ENCODE measurements at regions not wholly inside any gene's neighbourhood (a gene's known extent, or its start where the extent isn't known, plus 50 kb on each side); places are given as distances from the start of the nearest gene placed in this dataset.

DNA sequence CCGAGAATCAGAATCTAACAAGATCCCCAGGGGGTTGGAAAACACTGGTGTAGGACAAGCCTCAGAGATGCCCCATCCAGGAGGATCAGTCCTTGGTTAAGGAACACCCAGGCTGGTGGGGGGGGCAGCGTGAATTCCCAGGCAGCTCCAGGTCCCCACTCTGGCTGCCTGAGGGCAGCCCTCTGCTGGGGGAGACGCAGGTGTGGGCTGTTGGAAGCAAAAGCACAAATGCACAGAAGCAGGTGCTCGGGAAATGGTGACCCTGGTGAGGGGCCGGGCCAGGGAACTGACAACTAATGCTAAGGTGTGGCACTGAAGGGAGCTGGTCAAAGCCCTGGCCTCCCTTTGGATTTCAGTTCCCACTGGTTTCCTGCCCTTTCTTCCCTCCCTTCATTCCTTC, 140.8 kb upstream of the CDH5 start:
- TF ChIP-seq POLR2A (IDR thresholded peaks at IDR 0.05), result no peak
- TF ChIP-seq, protein P1, sequence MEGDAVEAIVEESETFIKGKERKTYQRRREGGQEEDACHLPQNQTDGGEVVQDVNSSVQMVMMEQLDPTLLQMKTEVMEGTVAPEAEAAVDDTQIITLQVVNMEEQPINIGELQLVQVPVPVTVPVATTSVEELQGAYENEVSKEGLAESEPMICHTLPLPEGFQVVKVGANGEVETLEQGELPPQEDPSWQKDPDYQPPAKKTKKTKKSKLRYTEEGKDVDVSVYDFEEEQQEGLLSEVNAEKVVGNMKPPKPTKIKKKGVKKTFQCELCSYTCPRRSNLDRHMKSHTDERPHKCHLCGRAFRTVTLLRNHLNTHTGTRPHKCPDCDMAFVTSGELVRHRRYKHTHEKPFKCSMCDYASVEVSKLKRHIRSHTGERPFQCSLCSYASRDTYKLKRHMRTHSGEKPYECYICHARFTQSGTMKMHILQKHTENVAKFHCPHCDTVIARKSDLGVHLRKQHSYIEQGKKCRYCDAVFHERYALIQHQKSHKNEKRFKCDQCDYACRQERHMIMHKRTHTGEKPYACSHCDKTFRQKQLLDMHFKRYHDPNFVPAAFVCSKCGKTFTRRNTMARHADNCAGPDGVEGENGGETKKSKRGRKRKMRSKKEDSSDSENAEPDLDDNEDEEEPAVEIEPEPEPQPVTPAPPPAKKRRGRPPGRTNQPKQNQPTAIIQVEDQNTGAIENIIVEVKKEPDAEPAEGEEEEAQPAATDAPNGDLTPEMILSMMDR (IDR thresholded peaks at IDR 0.05), result no peak
- TF ChIP-seq POLR2AphosphoS5 (IDR thresholded peaks at IDR 0.05), result no peak
- no peak for TF ChIP-seq EP300 (IDR thresholded peaks at IDR 0.05)

All from suprapubic skin (tissue), 4 donors.